Activated T-cell treated with anti-CD3 and anti-CD28 coated beads, Interleukin-2, amount 50 U/mL, for 4 hours (primary cell): ENCODE measurements at regions not wholly inside any gene's neighbourhood (a gene's known extent, or its start where the extent isn't known, plus 50 kb on each side); places are given as distances from the start of the nearest gene placed in this dataset.

Experiments used
- ATAC-seq, 2 donors: fragments of 200-7000 bp; cut with Tn5 transposase; one replicate each; pipeline ENCODE4 v1.10.0; 2021
- DNase-seq: peaks from one replicate; pipeline ENCODE4 v3.0.0-alpha.2; 2020
- H3K27me3 Mint-ChIP-seq: one replicate; pipeline ENCODE4 v1.8.0; 2021; ENCODE audit warnings: low read depth, mixed read lengths
- H3K36me3 Mint-ChIP-seq: one replicate; pipeline ENCODE4 v1.8.0; 2022; ENCODE audit warnings: mixed read lengths; ENCODE audit not compliant: insufficient read depth
- H3K4me1 Mint-ChIP-seq: one replicate; pipeline ENCODE4 v1.8.0; 2021; ENCODE audit warnings: low read depth, mixed read lengths
- H3K4me3 Mint-ChIP-seq: one replicate; pipeline ENCODE4 v1.8.0; 2021; ENCODE audit warnings: mild to moderate bottlenecking, moderate library complexity, mixed read lengths
- H3K9me3 Mint-ChIP-seq: one replicate; pipeline ENCODE4 v1.8.0; 2021; ENCODE audit warnings: mixed read lengths

DNA sequence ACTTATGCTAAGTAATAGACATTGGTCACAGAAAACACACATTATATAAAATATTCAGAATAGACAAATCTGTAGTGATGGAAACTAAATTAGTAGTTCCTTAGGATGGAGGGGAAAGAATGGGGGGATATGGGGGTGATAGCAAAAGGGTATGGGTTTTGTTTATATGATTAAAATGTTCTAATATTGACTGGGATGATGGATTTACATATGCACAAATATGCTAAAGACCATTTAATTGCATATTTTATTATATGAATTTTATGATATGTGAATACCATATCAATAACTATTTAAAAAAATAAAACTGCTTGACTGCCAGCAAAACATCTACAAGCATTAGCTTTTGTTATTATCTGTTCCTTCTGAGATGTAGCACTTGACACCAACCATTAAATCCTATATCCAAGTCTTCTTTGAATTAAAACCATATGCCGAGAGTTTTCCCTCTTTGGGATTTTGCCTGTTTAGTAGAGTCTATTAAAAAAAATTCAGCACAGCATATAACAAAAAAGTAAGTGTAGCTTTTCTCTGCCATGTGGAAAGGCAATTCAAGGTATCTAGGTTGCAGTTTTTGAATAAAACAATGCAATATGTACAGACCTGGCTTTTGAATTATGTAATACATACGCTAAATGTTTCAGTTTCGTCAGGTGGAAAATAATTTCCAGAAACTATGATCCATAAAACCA lies 2584.1 kb upstream of the PCDH20 start:
- no peaks in the 10 kb centered on the region for H3K27me3 Mint-ChIP-seq

DNA sequence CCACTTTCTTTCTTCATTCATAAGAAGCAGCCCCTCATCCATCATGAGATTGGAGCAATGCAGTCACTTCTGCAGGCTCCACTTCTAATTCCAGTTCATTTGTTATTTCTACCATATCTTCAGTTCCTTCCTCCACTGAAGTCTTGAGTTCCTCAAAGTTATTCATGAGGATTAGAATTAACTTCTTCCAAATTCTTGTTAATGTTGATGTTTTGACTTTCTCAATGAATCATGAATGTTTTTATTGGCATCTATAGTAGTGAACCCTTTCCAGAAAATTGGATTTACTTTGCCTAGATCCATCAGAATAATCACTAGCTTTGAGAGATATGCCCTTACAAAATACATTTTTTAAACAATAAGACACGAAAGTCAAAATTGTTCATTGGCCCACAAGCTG lies 2567.7 kb upstream of the PCDH20 start:
- ATAC-seq, result no peak

More for the DNA sequence above, 2584.1 kb upstream of the PCDH20 start:
- Mint-ChIP-seq H3K4me1 (no peaks in the 10 kb centered on the region), H3K9me3 (peaks cover 18% of the 10 kb centered on the region), H3K36me3 (no peaks in the 10 kb centered on the region), H3K4me3 (no peak overlapping the region)
- ATAC-seq (no peak), DNase-seq (no peak)

DNA sequence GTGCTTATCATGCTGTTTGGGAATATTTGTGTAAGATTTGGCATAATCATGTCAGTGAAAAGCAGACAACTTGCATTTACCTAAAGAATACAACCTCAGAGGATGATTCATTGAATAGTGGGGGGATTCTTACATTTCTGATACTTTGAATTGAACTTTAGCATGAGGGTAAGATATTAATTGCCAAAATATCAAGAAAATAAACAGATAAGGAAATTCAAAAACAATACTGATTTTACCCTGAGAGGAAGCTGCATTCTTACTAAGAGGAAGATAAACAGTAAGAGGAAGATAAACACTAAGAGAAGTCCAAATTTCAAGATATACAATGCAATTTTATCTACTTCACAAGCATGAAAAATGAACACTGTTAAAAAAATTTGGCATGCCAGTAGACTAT lies 2564.3 kb upstream of the PCDH20 start:
- Mint-ChIP-seq H3K4me3 (no peak overlapping the region), H3K36me3 (no peaks in the 10 kb centered on the region), H3K27me3 (no peaks in the 10 kb centered on the region), H3K9me3 (peaks cover 5% of the 10 kb centered on the region), H3K4me1 (no peaks in the 10 kb centered on the region)
- DNase-seq (no peak), ATAC-seq (no peak)

More for the DNA sequence above, 2567.7 kb upstream of the PCDH20 start:
- peaks cover 8% of the 10 kb centered on the region for H3K9me3 Mint-ChIP-seq
- H3K4me1 Mint-ChIP-seq, result no peaks in the 10 kb centered on the region
- H3K27me3 Mint-ChIP-seq, result no peaks in the 10 kb centered on the region
- H3K4me3 Mint-ChIP-seq, result no peak overlapping the region
- no peaks in the 10 kb centered on the region for H3K36me3 Mint-ChIP-seq
- DNase-seq, result no peak

DNA sequence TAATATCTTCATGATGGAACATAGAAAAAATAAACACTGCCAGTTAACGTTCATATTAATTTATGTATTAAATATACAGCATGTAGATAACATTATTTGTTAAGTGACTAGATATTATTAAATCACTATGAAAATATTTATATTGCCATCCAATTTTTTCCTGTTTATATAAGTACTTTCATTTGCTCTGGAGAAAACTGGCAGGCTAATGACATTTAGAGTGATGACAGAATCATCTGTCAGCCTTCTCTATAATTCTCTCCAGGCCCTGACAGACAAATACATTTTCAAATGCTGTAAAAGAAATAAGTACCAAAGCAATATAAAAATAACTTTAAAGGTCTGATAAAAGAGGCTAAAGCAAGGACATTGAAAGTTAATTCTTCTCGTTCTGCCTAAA lies 2556.7 kb upstream of the PCDH20 start:
- no peak for DNase-seq
- Mint-ChIP-seq H3K36me3 (no peaks in the 10 kb centered on the region), H3K4me3 (no peak overlapping the region), H3K27me3 (no peaks in the 10 kb centered on the region), H3K9me3 (peaks cover 15% of the 10 kb centered on the region), H3K4me1 (no peaks in the 10 kb centered on the region)
- ATAC-seq, result no peak

DNA sequence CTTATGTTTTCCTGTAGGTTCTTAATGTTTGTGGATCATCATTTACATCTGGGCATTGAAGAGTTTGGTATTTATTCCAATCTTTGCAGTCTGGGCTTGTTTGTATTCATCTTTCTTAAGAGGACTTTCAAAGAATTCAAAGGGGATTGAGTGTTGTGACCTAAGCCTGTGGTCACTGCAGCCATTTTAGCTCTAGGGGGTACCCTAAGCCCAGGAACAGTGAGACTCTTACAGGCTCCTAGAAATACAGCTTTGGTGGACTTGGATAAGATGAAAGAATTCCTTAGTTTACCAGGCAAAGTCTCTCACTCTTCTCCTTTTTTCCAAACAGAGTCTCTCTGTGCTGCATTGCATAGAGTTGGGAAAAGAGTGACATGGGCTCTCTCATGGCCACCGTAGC lies 2539.0 kb upstream of the PCDH20 start:
- ATAC-seq (no peak), DNase-seq (no peak)
- no peak overlapping the region for H3K4me3 Mint-ChIP-seq
- H3K4me1 Mint-ChIP-seq, result no peaks in the 10 kb centered on the region
- no peaks in the 10 kb centered on the region for H3K36me3 Mint-ChIP-seq
- peaks cover 16% of the 10 kb centered on the region for H3K9me3 Mint-ChIP-seq
- no peaks in the 10 kb centered on the region for H3K27me3 Mint-ChIP-seq

DNA sequence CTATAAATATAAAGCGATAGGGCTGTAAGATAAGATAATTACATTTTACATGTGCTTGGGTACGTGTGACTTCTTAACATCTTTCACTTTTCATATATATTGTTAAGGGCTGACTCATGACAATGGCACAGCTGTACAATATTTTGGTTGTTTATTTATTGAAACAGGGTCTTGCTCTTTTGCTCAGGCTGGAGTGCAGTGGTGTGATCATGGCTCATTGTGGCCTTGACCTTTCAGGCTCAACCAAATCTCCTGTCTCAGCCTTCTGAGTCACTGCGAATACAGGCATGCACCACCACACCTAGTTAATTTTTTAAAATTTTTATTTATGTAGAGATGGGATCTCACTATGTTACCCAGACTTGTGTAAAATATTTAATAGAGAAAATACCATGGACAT lies 2532.4 kb upstream of the PCDH20 start:
- no peaks in the 10 kb centered on the region for H3K36me3 Mint-ChIP-seq
- no peak for ATAC-seq
- peaks cover 6% of the 10 kb centered on the region for H3K9me3 Mint-ChIP-seq
- no peaks in the 10 kb centered on the region for H3K4me1 Mint-ChIP-seq
- H3K4me3 Mint-ChIP-seq, result no peak overlapping the region
- DNase-seq, result no peak
- H3K27me3 Mint-ChIP-seq, result no peaks in the 10 kb centered on the region

DNA sequence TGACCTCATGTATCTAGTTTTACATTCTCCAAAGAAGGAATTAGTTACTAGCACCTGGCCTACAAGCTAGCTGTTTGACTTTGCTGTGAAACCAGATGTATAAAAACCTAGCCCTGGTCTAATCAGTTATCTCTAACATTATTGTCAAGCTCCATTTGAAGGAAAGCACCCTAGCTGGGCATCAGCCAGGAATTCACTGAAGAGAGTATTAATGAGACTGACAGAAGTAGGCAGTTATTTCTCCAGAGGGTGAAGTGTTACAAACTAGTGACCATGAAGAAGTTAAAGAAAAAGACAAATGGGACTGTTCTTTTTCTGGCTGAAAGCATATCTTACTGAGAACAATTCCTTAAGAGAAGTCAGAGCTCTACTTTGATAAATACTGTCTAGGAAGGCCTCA lies 2529.3 kb upstream of the PCDH20 start:
- Mint-ChIP-seq H3K9me3 (no peaks in the 10 kb centered on the region), H3K36me3 (no peaks in the 10 kb centered on the region)
- ATAC-seq, result no peak

DNA sequence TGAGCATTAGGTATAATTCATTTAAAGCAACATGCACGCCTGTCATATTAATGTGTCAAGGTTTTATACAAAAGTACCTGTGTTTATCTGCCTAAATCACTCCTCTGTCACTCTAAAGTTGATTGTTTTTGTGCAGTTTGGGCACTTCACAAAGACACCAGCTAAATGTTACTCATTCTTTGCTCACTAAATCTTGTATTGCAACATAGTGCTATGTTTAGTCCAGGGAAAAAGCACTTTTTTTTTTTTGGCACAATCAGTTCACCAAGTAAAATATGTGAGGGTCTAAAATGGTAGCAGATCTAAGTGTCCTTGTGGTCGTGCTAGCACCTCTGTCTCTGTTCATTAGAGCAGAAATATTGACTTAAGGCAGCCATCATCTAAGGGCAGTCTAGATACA lies 2526.7 kb upstream of the PCDH20 start:
- Mint-ChIP-seq H3K9me3 (peaks cover 3% of the 10 kb centered on the region), H3K36me3 (no peaks in the 10 kb centered on the region), H3K27me3 (no peaks in the 10 kb centered on the region), H3K4me3 (no peak overlapping the region), H3K4me1 (no peaks in the 10 kb centered on the region)
- ATAC-seq, result no peak
- no peak for DNase-seq

More for the DNA sequence above, 2529.3 kb upstream of the PCDH20 start:
- Mint-ChIP-seq H3K27me3 (no peaks in the 10 kb centered on the region), H3K4me1 (no peaks in the 10 kb centered on the region), H3K4me3 (no peak overlapping the region)
- DNase-seq, result no peak

DNA sequence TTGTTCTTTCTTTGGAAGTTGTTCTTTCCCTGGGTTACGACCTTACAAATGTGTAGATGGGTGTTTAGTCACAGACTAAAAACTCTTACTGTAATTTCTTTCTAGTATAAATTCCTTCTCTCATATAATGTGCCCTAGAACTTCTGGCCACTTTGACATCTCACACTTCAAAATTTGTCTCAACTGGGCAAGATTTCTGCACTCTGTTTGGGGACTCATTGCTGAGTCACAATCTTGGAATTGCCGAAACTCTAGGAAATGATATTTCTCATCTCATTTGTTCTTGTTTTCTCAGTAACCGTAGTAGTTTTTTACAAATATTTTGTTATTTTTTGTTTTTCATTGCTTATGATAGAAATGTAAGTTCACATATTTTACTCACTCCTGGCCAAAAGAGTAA lies 2523.2 kb upstream of the PCDH20 start:
- no peak for DNase-seq
- H3K36me3 Mint-ChIP-seq, result no peaks in the 10 kb centered on the region
- no peak overlapping the region for H3K4me3 Mint-ChIP-seq
- no peak for ATAC-seq
- no peaks in the 10 kb centered on the region for H3K27me3 Mint-ChIP-seq
- H3K4me1 Mint-ChIP-seq, result no peaks in the 10 kb centered on the region
- H3K9me3 Mint-ChIP-seq, result peaks cover 8% of the 10 kb centered on the region

DNA sequence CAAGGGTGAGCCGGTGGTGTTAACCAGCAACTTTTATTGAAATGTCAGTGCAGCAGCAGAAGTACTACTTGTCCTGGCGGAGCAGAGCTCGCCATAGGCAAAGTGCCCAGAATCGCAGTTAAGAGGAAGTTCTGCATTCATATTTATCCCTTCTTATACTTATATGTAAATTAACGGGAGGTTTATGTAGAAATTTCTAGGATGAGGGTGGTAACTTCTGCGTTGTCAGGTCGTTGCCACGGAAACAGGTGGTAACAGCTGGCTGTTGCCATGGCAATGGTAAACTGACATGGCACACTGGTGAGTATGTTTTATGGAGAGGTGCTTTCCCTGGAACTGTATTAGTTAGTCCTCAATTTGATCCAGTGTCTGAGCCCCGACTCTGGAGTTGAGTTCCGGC lies 2494.9 kb upstream of the PCDH20 start:
- ATAC-seq, result no peak
- H3K4me3 Mint-ChIP-seq, result no peak overlapping the region
- no peak for DNase-seq
- no peaks in the 10 kb centered on the region for H3K27me3 Mint-ChIP-seq
- no peaks in the 10 kb centered on the region for H3K36me3 Mint-ChIP-seq
- no peaks in the 10 kb centered on the region for H3K4me1 Mint-ChIP-seq
- H3K9me3 Mint-ChIP-seq, result peaks cover 4% of the 10 kb centered on the region

DNA sequence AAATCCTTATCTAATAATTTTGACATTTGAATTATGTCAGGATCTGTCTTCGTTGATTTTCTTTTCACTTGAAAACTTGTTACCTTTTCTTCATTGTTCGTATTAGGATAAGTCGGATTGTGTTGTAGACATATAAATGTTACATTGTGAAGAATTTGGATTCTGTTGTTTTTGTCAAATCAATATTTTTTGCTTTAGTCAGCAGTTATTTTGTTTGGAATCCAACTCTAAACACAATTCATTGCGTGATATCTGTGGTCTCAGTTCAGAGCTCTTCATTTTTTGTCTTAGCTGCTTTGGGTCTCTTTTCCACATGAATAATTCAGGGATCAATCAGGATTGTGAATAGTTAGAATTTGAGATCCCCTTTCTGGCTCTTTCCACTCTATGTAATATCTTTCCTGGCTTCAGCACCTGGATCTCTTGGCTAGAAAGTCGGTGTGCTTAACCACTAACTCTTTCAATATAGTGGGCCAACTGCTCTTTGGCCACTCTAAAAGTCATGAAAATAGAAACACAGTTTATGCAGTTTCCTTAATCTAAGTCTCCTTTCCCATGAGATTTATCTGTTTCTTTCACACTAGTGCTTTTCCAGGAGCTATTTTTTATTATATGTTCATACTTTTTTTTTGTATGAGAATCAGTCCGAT lies 2494.2 kb upstream of the PCDH20 start:
- Mint-ChIP-seq H3K27me3 (no peaks in the 10 kb centered on the region), H3K9me3 (peaks cover 2% of the 10 kb centered on the region), H3K4me1 (no peaks in the 10 kb centered on the region), H3K4me3 (no peak overlapping the region), H3K36me3 (no peaks in the 10 kb centered on the region)
- DNase-seq (no peak), ATAC-seq (no peak)

DNA sequence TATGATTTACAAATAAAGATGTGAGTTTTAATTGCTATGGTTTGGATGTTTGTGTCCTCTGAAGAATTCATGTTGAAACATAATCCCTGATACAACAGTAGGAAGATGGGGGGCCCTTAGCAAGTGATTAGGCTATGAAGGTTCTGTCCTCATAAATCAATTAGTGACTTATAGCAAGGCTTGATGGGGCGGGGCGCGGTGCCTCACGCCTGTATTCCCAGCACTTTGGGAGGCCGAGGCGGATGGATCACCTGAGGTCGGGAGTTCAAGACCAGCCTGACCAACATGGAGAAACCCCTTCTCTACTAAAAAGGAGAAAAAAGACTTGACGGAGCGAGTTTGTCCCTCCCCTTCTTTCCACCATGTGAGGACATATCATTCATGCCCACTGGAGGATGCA lies 2486.5 kb upstream of the PCDH20 start:
- DNase-seq (no peak), ATAC-seq (no peak)
- Mint-ChIP-seq H3K9me3 (peaks cover 6% of the 10 kb centered on the region), H3K4me1 (no peaks in the 10 kb centered on the region), H3K27me3 (no peaks in the 10 kb centered on the region), H3K36me3 (no peaks in the 10 kb centered on the region), H3K4me3 (no peak overlapping the region)

DNA sequence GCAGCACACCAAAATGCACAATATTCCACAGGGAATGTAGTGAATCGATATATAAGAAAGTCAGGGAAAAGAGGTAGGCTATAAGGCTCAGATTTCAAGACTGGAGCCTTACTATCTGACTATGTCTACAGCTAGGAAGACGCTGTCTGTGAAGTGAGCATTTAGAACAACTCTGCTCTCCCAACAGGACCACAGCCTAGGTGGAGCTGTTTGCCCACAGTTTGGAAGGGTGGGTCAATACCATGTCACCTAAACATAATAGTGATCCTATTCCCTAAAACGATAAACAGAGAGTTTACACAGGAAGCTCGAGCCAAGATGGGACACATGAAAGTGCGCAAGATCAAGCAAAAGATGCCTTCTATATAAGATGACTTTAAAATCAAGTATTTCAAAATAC lies 2486.0 kb upstream of the PCDH20 start:
- no peaks in the 10 kb centered on the region for H3K27me3 Mint-ChIP-seq
- no peaks in the 10 kb centered on the region for H3K4me1 Mint-ChIP-seq
- DNase-seq (no peak), ATAC-seq (no peak)
- no peak overlapping the region for H3K4me3 Mint-ChIP-seq
- no peaks in the 10 kb centered on the region for H3K36me3 Mint-ChIP-seq
- peaks cover 6% of the 10 kb centered on the region for H3K9me3 Mint-ChIP-seq

DNA sequence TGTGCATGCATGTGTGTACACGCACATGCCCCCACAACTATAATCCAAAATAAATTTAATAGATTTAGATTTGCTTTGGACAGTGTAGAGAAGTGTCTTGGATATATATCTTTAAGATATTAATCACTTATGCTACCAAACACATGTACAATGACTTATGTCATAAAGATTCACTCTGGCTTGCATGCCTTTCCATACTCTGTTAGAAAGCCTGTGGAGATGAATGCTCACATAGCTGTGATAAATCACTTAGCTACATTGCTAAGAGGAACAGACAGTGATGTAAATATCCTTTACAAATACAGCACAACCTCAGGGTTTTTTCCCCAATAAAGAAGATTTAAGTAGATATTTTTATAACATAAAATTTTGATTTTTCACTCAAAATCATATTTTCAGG lies 2484.8 kb upstream of the PCDH20 start:
- no peak for DNase-seq
- Mint-ChIP-seq H3K36me3 (no peaks in the 10 kb centered on the region), H3K4me1 (no peaks in the 10 kb centered on the region), H3K4me3 (no peak overlapping the region), H3K27me3 (no peaks in the 10 kb centered on the region), H3K9me3 (peaks cover 8% of the 10 kb centered on the region)
- ATAC-seq, result no peak

DNA sequence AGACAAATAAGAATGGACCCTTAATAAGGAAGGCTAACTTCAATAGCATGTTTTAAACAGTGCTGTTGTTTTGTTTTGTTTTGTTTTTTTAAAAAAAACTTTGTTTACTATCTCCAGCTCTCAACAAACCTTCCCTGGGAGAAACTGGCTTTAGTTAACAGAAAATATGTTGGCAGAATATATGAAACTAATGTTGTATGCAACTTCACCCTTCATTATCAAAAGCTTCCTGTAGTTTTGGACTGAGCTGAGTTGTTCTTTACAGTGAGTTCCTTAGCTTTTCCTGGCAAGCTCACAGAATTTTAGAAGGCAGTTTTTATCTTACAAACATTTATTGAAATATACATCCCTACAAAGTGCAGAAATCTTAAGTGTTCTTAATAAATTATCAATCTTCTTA lies 2480.7 kb upstream of the PCDH20 start:
- H3K4me1 Mint-ChIP-seq, result no peaks in the 10 kb centered on the region
- no peaks in the 10 kb centered on the region for H3K36me3 Mint-ChIP-seq
- H3K9me3 Mint-ChIP-seq, result peaks cover 4% of the 10 kb centered on the region
- H3K27me3 Mint-ChIP-seq, result no peaks in the 10 kb centered on the region
- DNase-seq (no peak), ATAC-seq (no peak)
- no peak overlapping the region for H3K4me3 Mint-ChIP-seq
